ENCODE measurements at regions not wholly inside any gene's neighbourhood (a gene's known extent, or its start where the extent isn't known, plus 50 kb on each side); places are given as distances from the start of the nearest gene placed in this dataset.

- DNase-seq = no peak
These were observed 384.3 kb downstream of the CDC5L start for GRCh38 chr6:44771647-44772415.

- DNase-seq = no peak
These were observed 385.3 kb downstream of the CDC5L start for GRCh38 chr6:44772838-44773237.

DNA sequence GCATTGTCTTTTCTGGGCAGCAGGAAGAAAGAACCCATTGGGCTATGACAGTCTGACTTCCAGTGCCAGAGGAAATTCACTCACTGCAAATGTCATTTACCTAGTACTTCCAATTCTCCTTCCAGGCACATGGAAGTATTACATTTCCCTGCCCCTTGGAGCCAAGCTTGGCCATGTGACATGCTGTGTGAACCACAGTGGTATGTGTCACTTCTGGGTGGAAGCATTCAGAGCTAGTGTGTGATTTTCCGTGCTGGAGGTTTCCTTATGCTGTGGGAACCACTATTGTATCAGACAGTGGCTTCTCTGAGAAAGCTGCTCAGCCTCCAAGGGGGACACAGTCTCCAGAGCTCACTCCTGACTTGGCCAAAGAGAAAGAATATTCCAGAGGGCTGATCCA is 387.6 kb downstream of the CDC5L start:
- no peak for DNase-seq

DNA sequence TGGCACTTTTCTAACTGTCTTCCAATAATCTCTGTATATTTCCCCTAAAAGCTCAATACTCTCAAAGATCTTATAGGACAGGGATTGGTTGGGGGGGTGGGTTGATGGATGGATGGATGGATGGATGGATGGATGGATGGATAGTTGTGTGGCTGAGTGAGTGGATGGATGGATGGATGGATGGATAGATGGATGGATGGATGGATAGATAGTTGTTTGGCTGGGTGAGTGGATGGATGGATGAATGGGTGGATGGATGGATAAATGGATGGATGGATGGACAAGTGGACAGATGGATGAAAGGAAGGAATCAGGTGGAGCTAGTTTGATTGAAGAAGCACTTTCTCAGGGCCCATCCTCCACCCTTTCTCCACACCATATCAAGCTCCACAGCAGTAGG is 388.8 kb downstream of the CDC5L start:
- no peak for DNase-seq

DNA sequence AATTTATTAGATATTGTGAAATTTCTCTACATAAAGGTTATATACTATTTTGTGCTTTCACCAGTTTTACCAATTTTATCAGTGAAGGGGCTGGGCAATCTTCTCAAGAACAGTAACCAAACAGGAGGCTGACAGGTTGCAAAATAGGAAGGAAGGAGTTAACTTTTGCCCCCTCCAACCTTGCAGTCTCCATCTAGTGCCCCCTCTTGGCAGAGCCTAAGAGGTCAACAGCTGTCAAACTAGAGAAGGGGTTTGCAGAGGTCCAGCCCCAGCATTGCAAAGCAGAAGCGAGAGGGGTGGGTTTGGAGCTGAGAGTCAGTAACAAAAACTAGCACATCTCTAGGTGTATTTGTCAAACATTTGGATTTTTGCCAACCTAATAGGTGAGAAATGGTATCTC is 391.0 kb downstream of the CDC5L start:
- DNase-seq = no peak

Data from activated gamma-delta T cell (primary cell).